SU-DHL-6 (cell line): ENCODE measurements at regions not wholly inside any gene's neighbourhood (a gene's known extent, or its start where the extent isn't known, plus 50 kb on each side); places are given as distances from the start of the nearest gene placed in this dataset.

Experiments used
- H2AFZ ChIP-seq: fragments of 200-600 bp; sonication (generic); 2 replicates; pipeline ENCODE4 v1.6.1; 2014; ENCODE audit warnings: low read depth, mild to moderate bottlenecking, moderate library complexity, mixed read lengths, antibody characterized with exemption, low read length; ENCODE audit not compliant: severe bottlenecking
- H3F3A ChIP-seq: fragments of 200-600 bp; shearing (Covaris generic); 2 replicates; pipeline ENCODE4 v1.6.0; 2016; ENCODE audit warnings: antibody characterized with exemption, mild to moderate bottlenecking; ENCODE audit not compliant: insufficient read depth
- H3K27ac ChIP-seq: fragments of 200-600 bp; sonication (generic); 2 replicates; pipeline ENCODE4 v1.5.1; 2016; ENCODE audit warnings: low read depth, mild to moderate bottlenecking, low read length, moderate library complexity, mixed read lengths
- H3K27me3 ChIP-seq: fragments of 200-600 bp; sonication (generic), shearing (Covaris generic); 2 replicates; pipeline ENCODE4 v1.6.0; 2014; ENCODE audit warnings: mild to moderate bottlenecking, low read length
- H3K36me3 ChIP-seq: fragments of 200-600 bp; sonication (generic); 2 replicates; pipeline ENCODE4 v1.6.1; 2014; ENCODE audit warnings: mild to moderate bottlenecking, low read length, mixed read lengths
- H3K4me2 ChIP-seq: fragments of 300-600, 200-600 bp; shearing (Covaris generic), sonication (generic); 2 replicates; pipeline ENCODE4 v1.6.0; 2014; ENCODE audit warnings: low read length, low read depth, mild to moderate bottlenecking; ENCODE audit not compliant: poor library complexity, severe bottlenecking
- H3K4me3 ChIP-seq: fragments of 200-600 bp; sonication (generic); 2 replicates; pipeline ENCODE4 v1.5.1; 2014; ENCODE audit warnings: antibody characterized with exemption, low read length, mild to moderate bottlenecking, mixed read lengths; ENCODE audit not compliant: insufficient read depth, poor library complexity, severe bottlenecking
- H3K79me2 ChIP-seq: fragments of 200-600 bp; sonication (generic); 2 replicates; pipeline ENCODE4 v1.6.1; 2014; ENCODE audit warnings: mild to moderate bottlenecking, low read length, moderate library complexity; ENCODE audit not compliant: insufficient read depth
- H3K9ac ChIP-seq: fragments of 200-600 bp; sonication (generic); 2 replicates; pipeline ENCODE4 v1.7.0; 2014; ENCODE audit warnings: mild to moderate bottlenecking, low read length
- H3K9me2 ChIP-seq: fragments of 200-600 bp; sonication (generic); replicated peaks from 2 replicates; pipeline ENCODE4 v1.6.1; 2014; ENCODE audit warnings: low read length; ENCODE audit not compliant: insufficient read depth
- H3K9me3 ChIP-seq: fragments of 200-600 bp; sonication (generic); 2 replicates; pipeline ENCODE4 v1.6.1; 2014; ENCODE audit warnings: low read length, mixed read lengths; ENCODE audit not compliant: insufficient read depth
- H4K20me1 ChIP-seq: fragments of 200-600 bp; sonication (generic); 2 replicates; pipeline ENCODE4 v1.6.1; 2014; ENCODE audit warnings: low read depth, mild to moderate bottlenecking, antibody characterized with exemption, low read length, moderate library complexity, mixed read lengths
- EZH2phosphoT487 ChIP-seq: fragments of 200-600 bp; sonication (generic), shearing (Covaris generic); conservative IDR thresholded peaks from 2 replicates; pipeline ENCODE4 v1.6.1; 2018; ENCODE audit warnings: mild to moderate bottlenecking, antibody characterized with exemption, low read length, moderate library complexity, mixed read lengths
- TF ChIP-seq, protein P1 (sequence below): fragments of 200-600 bp; sonication (generic); IDR thresholded peaks from one replicate; pipeline ENCODE4 v1.5.1; 2017; ENCODE audit warnings: antibody characterized with exemption, mild to moderate bottlenecking, low read length, moderate library complexity; ENCODE audit not compliant: insufficient read depth, poor library complexity, severe bottlenecking

DNA sequence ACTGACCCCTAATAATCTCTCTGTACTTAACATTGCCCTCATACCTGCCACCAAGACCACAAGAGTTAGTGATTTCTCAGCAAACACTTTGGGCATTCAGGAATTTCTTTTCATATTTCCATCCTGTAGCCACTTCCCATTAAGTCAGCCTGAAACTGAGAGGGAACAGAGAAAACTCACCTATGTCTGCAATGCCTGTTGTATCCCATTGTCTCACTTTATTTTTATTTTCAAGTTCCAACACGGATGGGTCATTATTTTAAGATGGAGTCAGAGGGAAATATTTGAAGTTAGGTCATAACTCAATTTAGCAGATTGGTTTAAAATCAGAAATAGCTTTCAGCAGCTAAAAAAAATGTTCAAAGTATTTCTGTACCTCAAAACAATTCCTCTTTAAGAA is 937.8 kb upstream of the CHORDC1 start:
- Histone ChIP-seq H3K36me3 (no peaks in the 10 kb centered on the region), H3K79me2 (no peaks in the 10 kb centered on the region), H3K9ac (no peak overlapping the region), H3K9me3 (no peaks in the 10 kb centered on the region), H3K27me3 (no peaks in the 10 kb centered on the region), H2AFZ (no peak overlapping the region), H3F3A (no peaks in the 10 kb centered on the region), H3K4me3 (no peak overlapping the region), H3K4me2 (no peak overlapping the region), H3K9me2 (0 out of 2 replicates have a peak, but pooled peaks cover 5% of the 10 kb centered on the region), H4K20me1 (no peaks in the 10 kb centered on the region), H3K27ac (no peak overlapping the region)
- TF ChIP-seq, protein P1, sequence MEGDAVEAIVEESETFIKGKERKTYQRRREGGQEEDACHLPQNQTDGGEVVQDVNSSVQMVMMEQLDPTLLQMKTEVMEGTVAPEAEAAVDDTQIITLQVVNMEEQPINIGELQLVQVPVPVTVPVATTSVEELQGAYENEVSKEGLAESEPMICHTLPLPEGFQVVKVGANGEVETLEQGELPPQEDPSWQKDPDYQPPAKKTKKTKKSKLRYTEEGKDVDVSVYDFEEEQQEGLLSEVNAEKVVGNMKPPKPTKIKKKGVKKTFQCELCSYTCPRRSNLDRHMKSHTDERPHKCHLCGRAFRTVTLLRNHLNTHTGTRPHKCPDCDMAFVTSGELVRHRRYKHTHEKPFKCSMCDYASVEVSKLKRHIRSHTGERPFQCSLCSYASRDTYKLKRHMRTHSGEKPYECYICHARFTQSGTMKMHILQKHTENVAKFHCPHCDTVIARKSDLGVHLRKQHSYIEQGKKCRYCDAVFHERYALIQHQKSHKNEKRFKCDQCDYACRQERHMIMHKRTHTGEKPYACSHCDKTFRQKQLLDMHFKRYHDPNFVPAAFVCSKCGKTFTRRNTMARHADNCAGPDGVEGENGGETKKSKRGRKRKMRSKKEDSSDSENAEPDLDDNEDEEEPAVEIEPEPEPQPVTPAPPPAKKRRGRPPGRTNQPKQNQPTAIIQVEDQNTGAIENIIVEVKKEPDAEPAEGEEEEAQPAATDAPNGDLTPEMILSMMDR, result no peak
- TF ChIP-seq EZH2phosphoT487, result no peak

DNA sequence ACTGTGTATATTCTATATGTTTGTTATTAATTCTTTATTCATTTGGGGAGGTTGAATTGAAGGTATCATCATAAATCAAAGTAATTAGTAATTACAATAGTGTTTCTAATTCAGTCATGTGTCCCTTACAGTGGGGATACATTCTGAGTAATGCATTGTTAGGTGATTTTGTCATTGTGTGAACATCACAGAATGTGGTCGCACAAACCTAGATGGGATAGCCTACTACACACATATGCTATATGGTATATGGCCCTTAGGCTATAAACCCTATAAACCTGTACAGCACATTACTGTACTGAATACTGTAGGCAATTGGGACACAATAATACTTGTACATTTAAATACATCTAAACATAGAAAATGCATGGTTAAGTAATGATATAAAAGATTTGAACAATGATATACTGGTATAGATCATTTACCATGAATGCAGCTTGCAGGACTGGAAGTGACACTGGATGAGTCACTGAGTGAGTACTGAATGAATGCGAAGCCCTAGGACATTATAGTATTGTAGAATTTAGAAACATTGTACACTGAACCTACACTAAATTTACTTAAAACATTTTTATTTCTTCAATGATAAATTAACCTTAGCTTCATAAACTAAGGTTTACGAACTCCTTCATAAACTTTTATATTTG is 936.2 kb upstream of the CHORDC1 start:
- Histone ChIP-seq H2AFZ (no peak overlapping the region), H3K4me2 (no peak overlapping the region)
- no peak for TF ChIP-seq EZH2phosphoT487
- TF ChIP-seq, protein P1, result no peak

GRCh38 chr11:91158297-91158696 is 935.4 kb upstream of the CHORDC1 start:
- Histone ChIP-seq H3K9me3 (no peaks in the 10 kb centered on the region), H3K79me2 (no peaks in the 10 kb centered on the region), H2AFZ (no peak overlapping the region), H3K9me2 (0 out of 2 replicates have a peak, but pooled peaks cover 5% of the 10 kb centered on the region), H4K20me1 (no peaks in the 10 kb centered on the region), H3K4me3 (no peak overlapping the region), H3F3A (no peaks in the 10 kb centered on the region), H3K27ac (no peak overlapping the region), H3K9ac (no peak overlapping the region), H3K36me3 (no peaks in the 10 kb centered on the region), H3K27me3 (no peaks in the 10 kb centered on the region), H3K4me2 (no peak overlapping the region)
- TF ChIP-seq, protein P1, result no peak
- TF ChIP-seq EZH2phosphoT487, result no peak

More for the DNA sequence above, 936.2 kb upstream of the CHORDC1 start:
- no peaks in the 10 kb centered on the region for H3K79me2 ChIP-seq
- no peak overlapping the region for H3K9ac ChIP-seq
- H3K27me3 ChIP-seq, result no peaks in the 10 kb centered on the region
- H3F3A ChIP-seq, result no peaks in the 10 kb centered on the region
- no peaks in the 10 kb centered on the region for H3K36me3 ChIP-seq
- H3K4me3 ChIP-seq, result no peak overlapping the region
- no peaks in the 10 kb centered on the region for H4K20me1 ChIP-seq
- H3K27ac ChIP-seq, result no peak overlapping the region
- H3K9me2 ChIP-seq, result 0 out of 2 replicates have a peak, but pooled peaks cover 5% of the 10 kb centered on the region
- no peaks in the 10 kb centered on the region for H3K9me3 ChIP-seq
